ENCODE measurements at regions not wholly inside any gene's neighbourhood (a gene's known extent, or its start where the extent isn't known, plus 50 kb on each side); places are given as distances from the start of the nearest gene placed in this dataset.
A peak's percentile ranks its signal among the peaks of the same experiment; 100 is the strongest.

- Histone ChIP-seq H3K27me3 (replicated peaks; ENCODE audit: control insufficient read depth, insufficient read depth, low read length, poor library complexity, severe bottlenecking) (no peaks in the 10 kb centered on the region), H3K36me3 (ENCODE audit: control insufficient read depth, insufficient read depth, low read length) (no peaks in the 10 kb centered on the region), H3K4me3 (ENCODE audit: insufficient read depth, low read depth, low read length, poor library complexity, severe bottlenecking) (no peak overlapping the region), H3K27ac (ENCODE audit: insufficient read depth, low read length, poor library complexity, severe bottlenecking) (no peak overlapping the region), H3K4me1 (ENCODE audit: control insufficient read depth, insufficient read depth, low read length, poor library complexity, severe bottlenecking) (no peaks in the 10 kb centered on the region), H3K9me3 (ENCODE audit: control insufficient read depth, low read length) (no peaks in the 10 kb centered on the region)
- DNase-seq: no peak
These were observed 995.2 kb upstream of the TMEM132C start for GRCh38 chr12:127271776-127272175.

- no peaks in the 10 kb centered on the region for H3K4me1 ChIP-seq (ENCODE audit: control insufficient read depth, insufficient read depth, low read length, poor library complexity, severe bottlenecking)
- no peak overlapping the region for H3K27ac ChIP-seq (ENCODE audit: insufficient read depth, low read length, poor library complexity, severe bottlenecking)
- DNase-seq: no peak
- no peaks in the 10 kb centered on the region for H3K9me3 ChIP-seq (ENCODE audit: control insufficient read depth, low read length)
- H3K36me3 ChIP-seq (ENCODE audit: control insufficient read depth, insufficient read depth, low read length): no peaks in the 10 kb centered on the region
- no peak overlapping the region for H3K4me3 ChIP-seq (ENCODE audit: insufficient read depth, low read depth, low read length, poor library complexity, severe bottlenecking)
- H3K27me3 ChIP-seq (replicated peaks; ENCODE audit: control insufficient read depth, insufficient read depth, low read length, poor library complexity, severe bottlenecking): no peaks in the 10 kb centered on the region
These were observed 994.1 kb upstream of the TMEM132C start for GRCh38 chr12:127272864-127273263.

GRCh38 chr12:127273626-127274025 lies 993.3 kb upstream of the TMEM132C start:
- Histone ChIP-seq H3K4me1 (ENCODE audit: control insufficient read depth, insufficient read depth, low read length, poor library complexity, severe bottlenecking) (no peaks in the 10 kb centered on the region), H3K27ac (ENCODE audit: insufficient read depth, low read length, poor library complexity, severe bottlenecking) (no peak overlapping the region)
- no peak for DNase-seq

GRCh38 chr12:127275416-127275815 lies 991.6 kb upstream of the TMEM132C start:
- H3K4me1 ChIP-seq (ENCODE audit: control insufficient read depth, insufficient read depth, low read length, poor library complexity, severe bottlenecking): no peaks in the 10 kb centered on the region
- no peak overlapping the region for H3K27ac ChIP-seq (ENCODE audit: insufficient read depth, low read length, poor library complexity, severe bottlenecking)
- H3K4me3 ChIP-seq (ENCODE audit: insufficient read depth, low read depth, low read length, poor library complexity, severe bottlenecking): no peak overlapping the region
- DNase-seq: no peak
- H3K9me3 ChIP-seq (ENCODE audit: control insufficient read depth, low read length): no peaks in the 10 kb centered on the region
- H3K27me3 ChIP-seq (replicated peaks; ENCODE audit: control insufficient read depth, insufficient read depth, low read length, poor library complexity, severe bottlenecking): no peaks in the 10 kb centered on the region
- H3K36me3 ChIP-seq (ENCODE audit: control insufficient read depth, insufficient read depth, low read length): no peaks in the 10 kb centered on the region

More at GRCh38 chr12:127273626-127274025, 993.3 kb upstream of the TMEM132C start:
- Histone ChIP-seq H3K27me3 (replicated peaks; ENCODE audit: control insufficient read depth, insufficient read depth, low read length, poor library complexity, severe bottlenecking) (no peaks in the 10 kb centered on the region), H3K4me3 (ENCODE audit: insufficient read depth, low read depth, low read length, poor library complexity, severe bottlenecking) (no peak overlapping the region), H3K9me3 (ENCODE audit: control insufficient read depth, low read length) (no peaks in the 10 kb centered on the region), H3K36me3 (ENCODE audit: control insufficient read depth, insufficient read depth, low read length) (no peaks in the 10 kb centered on the region)

- Histone ChIP-seq H3K4me3 (ENCODE audit: insufficient read depth, low read depth, low read length, poor library complexity, severe bottlenecking) (no peak overlapping the region), H3K27ac (ENCODE audit: insufficient read depth, low read length, poor library complexity, severe bottlenecking) (no peak overlapping the region), H3K9me3 (ENCODE audit: control insufficient read depth, low read length) (no peaks in the 10 kb centered on the region), H3K27me3 (replicated peaks; ENCODE audit: control insufficient read depth, insufficient read depth, low read length, poor library complexity, severe bottlenecking) (no peaks in the 10 kb centered on the region), H3K36me3 (ENCODE audit: control insufficient read depth, insufficient read depth, low read length) (no peaks in the 10 kb centered on the region), H3K4me1 (ENCODE audit: control insufficient read depth, insufficient read depth, low read length, poor library complexity, severe bottlenecking) (no peaks in the 10 kb centered on the region)
- DNase-seq: no peak
These were observed 989.1 kb upstream of the TMEM132C start for GRCh38 chr12:127277882-127278281.

- DNase-seq: no peak
- no peaks in the 10 kb centered on the region for H3K4me1 ChIP-seq (ENCODE audit: control insufficient read depth, insufficient read depth, low read length, poor library complexity, severe bottlenecking)
- no peaks in the 10 kb centered on the region for H3K27me3 ChIP-seq (replicated peaks; ENCODE audit: control insufficient read depth, insufficient read depth, low read length, poor library complexity, severe bottlenecking)
- H3K4me3 ChIP-seq (ENCODE audit: insufficient read depth, low read depth, low read length, poor library complexity, severe bottlenecking): no peak overlapping the region
- H3K27ac ChIP-seq (ENCODE audit: insufficient read depth, low read length, poor library complexity, severe bottlenecking): no peak overlapping the region
- H3K9me3 ChIP-seq (ENCODE audit: control insufficient read depth, low read length): no peaks in the 10 kb centered on the region
- no peaks in the 10 kb centered on the region for H3K36me3 ChIP-seq (ENCODE audit: control insufficient read depth, insufficient read depth, low read length)
These were observed 988.6 kb upstream of the TMEM132C start for GRCh38 chr12:127278351-127278750.

- H3K4me1 ChIP-seq (ENCODE audit: control insufficient read depth, insufficient read depth, low read length, poor library complexity, severe bottlenecking): no peaks in the 10 kb centered on the region
- DNase-seq: peak; percentile 8 to 27 (median 23)
- H3K27ac ChIP-seq (ENCODE audit: insufficient read depth, low read length, poor library complexity, severe bottlenecking): no peak overlapping the region
- H3K4me3 ChIP-seq (ENCODE audit: insufficient read depth, low read depth, low read length, poor library complexity, severe bottlenecking): no peak overlapping the region
- H3K9me3 ChIP-seq (ENCODE audit: control insufficient read depth, low read length): no peaks in the 10 kb centered on the region
- H3K27me3 ChIP-seq (replicated peaks; ENCODE audit: control insufficient read depth, insufficient read depth, low read length, poor library complexity, severe bottlenecking): no peaks in the 10 kb centered on the region
- no peaks in the 10 kb centered on the region for H3K36me3 ChIP-seq (ENCODE audit: control insufficient read depth, insufficient read depth, low read length)
These were observed 986.3 kb upstream of the TMEM132C start for GRCh38 chr12:127280393-127281275.

- Histone ChIP-seq H3K4me1 (ENCODE audit: control insufficient read depth, insufficient read depth, low read length, poor library complexity, severe bottlenecking) (no peaks in the 10 kb centered on the region), H3K27ac (ENCODE audit: insufficient read depth, low read length, poor library complexity, severe bottlenecking) (no peak overlapping the region), H3K27me3 (replicated peaks; ENCODE audit: control insufficient read depth, insufficient read depth, low read length, poor library complexity, severe bottlenecking) (no peaks in the 10 kb centered on the region), H3K9me3 (ENCODE audit: control insufficient read depth, low read length) (no peaks in the 10 kb centered on the region), H3K4me3 (ENCODE audit: insufficient read depth, low read depth, low read length, poor library complexity, severe bottlenecking) (no peak overlapping the region), H3K36me3 (ENCODE audit: control insufficient read depth, insufficient read depth, low read length) (no peaks in the 10 kb centered on the region)
- DNase-seq: no peak
These were observed 984.0 kb upstream of the TMEM132C start for GRCh38 chr12:127282786-127283565.

GRCh38 chr12:127284021-127284420 lies 982.9 kb upstream of the TMEM132C start:
- H3K36me3 ChIP-seq (ENCODE audit: control insufficient read depth, insufficient read depth, low read length): no peaks in the 10 kb centered on the region
- no peaks in the 10 kb centered on the region for H3K27me3 ChIP-seq (replicated peaks; ENCODE audit: control insufficient read depth, insufficient read depth, low read length, poor library complexity, severe bottlenecking)
- DNase-seq: no peak
- H3K4me3 ChIP-seq (ENCODE audit: insufficient read depth, low read depth, low read length, poor library complexity, severe bottlenecking): no peak overlapping the region
- H3K9me3 ChIP-seq (ENCODE audit: control insufficient read depth, low read length): no peaks in the 10 kb centered on the region
- no peak overlapping the region for H3K27ac ChIP-seq (ENCODE audit: insufficient read depth, low read length, poor library complexity, severe bottlenecking)
- no peaks in the 10 kb centered on the region for H3K4me1 ChIP-seq (ENCODE audit: control insufficient read depth, insufficient read depth, low read length, poor library complexity, severe bottlenecking)

- Histone ChIP-seq H3K9me3 (ENCODE audit: control insufficient read depth, low read length) (no peaks in the 10 kb centered on the region), H3K4me1 (ENCODE audit: control insufficient read depth, insufficient read depth, low read length, poor library complexity, severe bottlenecking) (no peaks in the 10 kb centered on the region), H3K27ac (ENCODE audit: insufficient read depth, low read length, poor library complexity, severe bottlenecking) (no peak overlapping the region), H3K27me3 (replicated peaks; ENCODE audit: control insufficient read depth, insufficient read depth, low read length, poor library complexity, severe bottlenecking) (no peaks in the 10 kb centered on the region), H3K4me3 (ENCODE audit: insufficient read depth, low read depth, low read length, poor library complexity, severe bottlenecking) (no peak overlapping the region), H3K36me3 (ENCODE audit: control insufficient read depth, insufficient read depth, low read length) (no peaks in the 10 kb centered on the region)
- DNase-seq: no peak
These were observed 982.0 kb upstream of the TMEM132C start for GRCh38 chr12:127284870-127285431.

All from effector memory CD4-positive, alpha-beta T cell (primary cell).